ENCODE measurements at regions not wholly inside any gene's neighbourhood (a gene's known extent, or its start where the extent isn't known, plus 50 kb on each side); places are given as distances from the start of the nearest gene placed in this dataset.

GRCh38 chr10:117718986-117719920, 176.7 kb downstream of the EMX2 start:
- no peak for DNase-seq (ENCODE audit: low read depth)

GRCh38 chr10:117720931-117721835, 178.6 kb downstream of the EMX2 start:
- no peak for DNase-seq (ENCODE audit: low read depth)

- no peak for DNase-seq (ENCODE audit: low read depth)
Measured at GRCh38 chr10:117721873-117722272, 179.3 kb downstream of the EMX2 start.

- DNase-seq (ENCODE audit: low read depth) = no peak
Measured at GRCh38 chr10:117723343-117723742, 180.8 kb downstream of the EMX2 start.

- DNase-seq (ENCODE audit: low read depth) = no peak
Measured at GRCh38 chr10:117725993-117726392, 183.4 kb downstream of the EMX2 start.

GRCh38 chr10:117726596-117727295, 184.2 kb downstream of the EMX2 start:
- DNase-seq (ENCODE audit: low read depth) = no peak

- no peak for DNase-seq (ENCODE audit: low read depth)
Measured at GRCh38 chr10:117727421-117727820, 184.9 kb downstream of the EMX2 start.

GRCh38 chr10:117728087-117728486, 185.5 kb downstream of the EMX2 start:
- no peak for DNase-seq (ENCODE audit: low read depth)

- DNase-seq (ENCODE audit: low read depth) = no peak
Measured at GRCh38 chr10:117729156-117729555, 186.6 kb downstream of the EMX2 start.

- no peak for DNase-seq (ENCODE audit: low read depth)
Measured at GRCh38 chr10:117731121-117731791, 188.7 kb downstream of the EMX2 start.

GRCh38 chr10:117734731-117735405, 192.3 kb downstream of the EMX2 start:
- no peak for DNase-seq (ENCODE audit: low read depth)

GRCh38 chr10:117736655-117737054, 194.1 kb downstream of the EMX2 start:
- no peak for DNase-seq (ENCODE audit: low read depth)

- no peak for DNase-seq (ENCODE audit: low read depth)
Measured at GRCh38 chr10:117740088-117740487, 197.5 kb downstream of the EMX2 start.

GRCh38 chr10:117740691-117741222, 198.2 kb downstream of the EMX2 start:
- DNase-seq (ENCODE audit: low read depth) = no peak

GRCh38 chr10:117741524-117741923, 199.0 kb downstream of the EMX2 start:
- no peak for DNase-seq (ENCODE audit: low read depth)

GRCh38 chr10:117743509-117743908, 201.0 kb downstream of the EMX2 start:
- DNase-seq (ENCODE audit: low read depth) = no peak

- no peak for DNase-seq (ENCODE audit: low read depth)
Measured at GRCh38 chr10:117745301-117745700, 202.8 kb downstream of the EMX2 start.

- no peak for DNase-seq (ENCODE audit: low read depth)
Measured at GRCh38 chr10:117746541-117747448, 204.2 kb downstream of the EMX2 start.

- DNase-seq (ENCODE audit: low read depth) = no peak
Measured at GRCh38 chr10:117747636-117748035, 205.1 kb downstream of the EMX2 start.

- no peak for DNase-seq (ENCODE audit: low read depth)
Measured at GRCh38 chr10:117748058-117748457, 205.5 kb downstream of the EMX2 start.

Measured in iris pigment epithelial cell (primary cell).